Activated T-helper 1 cell treated with anti-CD3 and anti-CD28 coated beads, Interleukin-2, amount 50 U/mL, for 16 hours (primary cell): ENCODE measurements at regions not wholly inside any gene's neighbourhood (a gene's known extent, or its start where the extent isn't known, plus 50 kb on each side); places are given as distances from the start of the nearest gene placed in this dataset.

Experiments used
- DNase-seq, 2 donors: peaks; one replicate each; pipeline ENCODE4 v3.0.0-alpha.2; 2020; ENCODE audit warnings: low read depth in 1 of 2, low spot score in 1 of 2

DNA sequence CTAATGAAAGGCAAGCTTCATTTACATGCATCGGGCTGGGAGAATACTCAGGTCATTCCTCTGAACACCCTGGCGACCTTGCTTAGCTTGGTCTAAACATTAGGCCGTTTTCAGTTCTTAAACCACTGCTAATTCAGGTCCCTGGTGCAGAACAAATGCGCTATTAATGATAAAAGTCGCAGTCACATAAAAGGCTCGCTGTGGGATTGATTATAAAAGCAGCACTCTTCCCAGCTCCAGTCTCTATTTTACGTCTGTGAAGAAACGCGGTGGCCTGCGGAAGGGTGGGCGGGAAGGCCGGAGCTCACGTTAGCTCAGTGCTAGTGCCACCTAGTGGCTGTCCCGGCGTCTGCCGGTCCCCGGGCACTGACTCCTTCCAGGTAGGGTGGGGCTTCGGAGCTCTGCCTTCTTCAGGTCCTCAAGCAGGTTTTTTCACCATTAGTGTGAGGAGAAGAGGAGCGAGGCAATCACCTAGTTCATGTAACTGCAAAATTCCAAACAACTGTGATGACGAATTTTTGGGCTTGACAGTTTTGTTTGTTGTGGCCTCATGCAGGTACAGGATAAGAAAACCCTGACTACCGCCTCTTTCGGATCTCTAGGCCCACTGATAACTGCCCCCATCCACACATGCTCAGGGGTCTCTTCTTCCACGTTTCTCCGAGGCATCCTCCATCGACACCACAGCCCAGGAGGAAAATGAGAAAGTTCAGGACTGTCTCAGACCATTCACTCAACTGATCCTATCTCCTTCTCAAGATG lies 66.5 kb upstream of the CLMP start:
- peak; percentile 25 to 32 for DNase-seq

DNA sequence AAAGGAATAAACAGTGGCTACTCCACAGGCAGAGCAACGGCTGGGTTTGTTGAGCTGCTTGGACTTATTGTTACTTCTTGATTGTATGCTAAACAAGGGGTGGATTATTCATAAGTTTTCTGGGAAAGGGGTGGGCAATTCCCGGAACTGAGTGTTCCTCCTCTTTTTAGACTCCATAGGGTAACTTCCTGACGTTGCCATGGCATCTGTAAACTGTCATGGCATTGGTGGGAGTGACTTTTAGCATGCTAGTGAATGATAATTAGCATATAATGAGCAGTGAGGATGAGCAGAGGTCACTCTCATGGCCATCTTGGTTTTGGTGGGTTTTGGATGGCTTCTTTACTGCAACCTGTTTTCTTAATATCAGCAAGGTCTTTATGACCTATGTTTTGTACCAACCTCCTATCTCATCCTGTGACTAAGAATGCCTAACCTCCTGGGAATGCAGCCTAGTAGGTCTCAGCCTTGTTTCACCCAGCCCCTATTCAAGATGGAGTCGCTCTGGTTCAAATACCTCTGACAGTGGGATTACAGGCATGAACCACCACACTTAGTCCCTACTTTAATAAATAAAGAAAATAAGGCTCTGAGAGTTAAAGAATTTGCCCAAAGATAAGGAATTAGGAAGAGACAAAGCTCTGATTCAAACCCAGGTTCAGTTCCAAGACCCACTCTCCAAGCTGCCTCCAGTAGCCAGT lies 65.6 kb upstream of the CLMP start:
- no peak for DNase-seq

DNA sequence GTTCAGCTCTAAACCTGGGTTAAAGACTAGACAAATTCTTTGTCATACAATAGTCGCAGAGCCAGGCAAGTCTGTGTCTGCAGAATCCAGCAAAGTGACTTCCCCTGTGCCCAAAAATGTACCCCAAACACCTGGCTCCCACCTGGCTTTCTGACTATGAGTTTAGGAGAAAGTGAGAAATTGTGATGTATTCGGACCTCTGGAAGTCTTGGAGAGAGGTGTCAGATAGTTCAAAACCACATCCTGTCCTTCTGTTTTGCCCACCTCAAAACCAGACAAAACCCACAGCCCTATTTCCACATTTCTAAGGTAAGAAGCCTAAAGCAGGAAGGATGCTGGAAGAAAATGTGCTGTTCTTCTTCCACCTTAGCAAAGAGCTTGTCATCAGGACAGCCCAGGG lies 63.8 kb upstream of the CLMP start:
- DNase-seq, result no peak

DNA sequence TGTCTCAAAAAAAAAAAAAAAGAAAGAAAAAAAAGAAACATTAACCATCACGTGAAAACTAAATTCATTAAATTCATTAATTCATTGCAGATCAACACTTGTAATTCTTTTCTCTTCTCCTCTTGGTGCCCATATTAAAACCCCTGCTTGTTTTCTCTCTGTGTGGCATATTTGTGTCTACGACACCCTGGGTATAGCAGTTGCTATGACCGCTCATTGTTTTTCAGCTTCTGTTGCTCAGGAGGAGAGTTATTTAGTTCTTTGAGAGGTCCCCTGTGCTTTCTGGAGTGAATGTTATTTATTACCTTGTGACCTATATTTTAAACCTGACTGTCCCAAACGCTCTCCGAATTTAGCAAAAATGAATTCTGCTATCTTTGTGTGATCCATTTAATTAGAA lies 62.3 kb upstream of the CLMP start:
- DNase-seq, result no peak

DNA sequence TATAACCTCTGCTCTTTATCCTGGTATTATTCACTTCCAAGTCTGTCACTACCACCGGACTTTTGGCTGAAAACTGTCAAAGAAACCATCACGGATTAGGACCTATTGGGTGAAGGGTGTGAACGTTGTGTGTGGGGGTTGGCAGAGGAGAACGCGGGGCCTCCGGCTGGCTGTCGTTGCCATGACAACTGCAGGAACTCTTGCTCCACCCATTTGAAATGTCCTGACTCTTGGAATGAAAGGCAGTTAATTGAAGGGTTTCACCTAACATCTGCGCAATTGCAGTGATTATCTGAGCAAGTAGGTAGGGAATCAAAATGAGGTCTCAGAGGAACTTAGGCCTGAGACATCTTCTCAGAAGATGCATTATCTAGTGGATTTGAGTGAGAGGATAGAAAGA lies 60.9 kb upstream of the CLMP start:
- no peak for DNase-seq

DNA sequence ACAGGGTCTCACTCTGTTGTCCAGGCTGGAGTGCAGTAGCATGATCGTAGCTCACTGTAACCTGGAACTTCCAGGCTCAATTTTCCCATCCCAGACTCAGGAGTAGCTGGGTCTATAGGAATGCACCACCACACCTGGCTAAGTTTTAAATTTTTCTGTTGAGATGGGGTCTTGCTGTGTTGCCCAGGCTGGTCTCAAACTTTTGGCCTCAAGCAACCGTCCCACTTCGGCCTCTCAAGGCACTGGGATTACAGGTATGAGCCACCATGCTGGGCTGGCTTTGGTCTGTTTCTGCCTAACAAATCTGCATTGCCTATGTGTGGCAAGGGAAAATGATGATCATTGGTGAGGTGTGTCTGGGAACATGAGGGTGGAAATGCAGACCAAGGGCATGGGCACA lies 59.3 kb upstream of the CLMP start:
- DNase-seq, result no peak

DNA sequence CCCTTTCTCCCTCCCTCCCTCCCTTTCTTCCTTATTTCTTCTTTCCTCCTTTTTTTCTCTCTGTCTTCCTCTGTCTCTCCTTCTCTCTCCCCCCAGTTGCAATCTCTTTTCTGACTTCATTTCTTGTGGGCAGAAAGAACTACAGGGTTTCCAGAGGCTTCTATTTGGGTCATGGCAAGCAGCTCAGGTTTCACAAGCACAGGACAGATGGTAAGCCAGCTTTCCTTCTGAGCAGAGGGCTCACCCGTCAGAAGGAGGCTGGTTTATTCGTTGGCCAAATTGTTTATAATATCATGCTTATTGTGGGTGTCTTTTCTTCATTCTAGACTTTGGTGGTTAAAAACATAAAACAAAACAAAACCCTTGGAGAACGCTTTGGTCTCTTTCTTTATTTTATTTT lies 58.9 kb upstream of the CLMP start:
- DNase-seq, result no peak

DNA sequence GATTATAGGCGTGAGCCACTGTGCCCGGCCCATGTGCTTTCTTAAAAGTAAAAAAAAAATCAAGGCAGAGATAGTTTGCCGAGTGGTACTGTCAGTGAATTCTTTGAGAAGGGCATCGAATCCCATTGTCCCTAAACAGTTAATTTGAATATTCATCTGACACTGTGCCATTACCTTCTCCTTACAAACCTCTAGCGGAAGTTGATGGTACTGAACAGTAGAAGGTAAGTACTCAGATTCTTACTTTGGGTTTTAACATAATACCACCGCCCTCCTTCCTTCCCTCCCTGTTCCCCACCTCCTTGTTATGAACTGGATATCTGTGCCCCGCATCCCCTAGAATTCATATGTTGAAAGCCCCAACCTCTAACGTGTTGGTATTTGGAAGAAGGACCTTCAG lies 58.2 kb upstream of the CLMP start:
- no peak for DNase-seq

DNA sequence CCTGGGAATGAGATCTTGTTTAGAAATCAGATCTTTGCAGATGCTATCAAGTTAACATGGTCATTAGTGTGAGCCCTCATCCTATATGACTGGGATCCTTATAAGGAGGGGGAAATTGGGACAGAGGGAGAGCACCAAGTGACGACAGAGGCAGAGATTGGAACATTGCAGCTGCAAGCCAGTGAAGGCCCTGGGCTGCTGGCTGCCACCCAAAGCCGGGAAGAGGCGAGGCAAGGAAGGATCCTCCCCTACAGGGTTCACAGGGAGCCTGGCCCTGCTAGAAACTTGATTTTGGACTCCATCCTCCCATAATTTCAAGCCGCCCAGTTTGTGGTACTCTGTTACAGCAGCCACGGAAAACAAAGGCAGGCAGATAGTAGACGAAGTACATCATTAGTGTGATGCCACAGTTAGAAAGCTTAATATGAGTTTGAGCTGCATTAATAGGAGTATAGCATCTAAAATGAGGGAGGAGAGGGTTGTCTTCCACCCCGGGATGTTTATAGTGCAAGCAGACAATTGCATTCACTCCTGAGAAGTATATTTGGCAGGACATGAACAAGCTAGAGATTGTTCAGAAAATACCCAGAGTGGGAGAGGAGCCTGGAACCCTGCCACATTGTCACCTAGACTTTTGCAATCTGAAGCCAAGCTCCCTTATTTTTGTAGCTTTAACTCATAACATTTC lies 56.8 kb upstream of the CLMP start:
- DNase-seq, result no peak

DNA sequence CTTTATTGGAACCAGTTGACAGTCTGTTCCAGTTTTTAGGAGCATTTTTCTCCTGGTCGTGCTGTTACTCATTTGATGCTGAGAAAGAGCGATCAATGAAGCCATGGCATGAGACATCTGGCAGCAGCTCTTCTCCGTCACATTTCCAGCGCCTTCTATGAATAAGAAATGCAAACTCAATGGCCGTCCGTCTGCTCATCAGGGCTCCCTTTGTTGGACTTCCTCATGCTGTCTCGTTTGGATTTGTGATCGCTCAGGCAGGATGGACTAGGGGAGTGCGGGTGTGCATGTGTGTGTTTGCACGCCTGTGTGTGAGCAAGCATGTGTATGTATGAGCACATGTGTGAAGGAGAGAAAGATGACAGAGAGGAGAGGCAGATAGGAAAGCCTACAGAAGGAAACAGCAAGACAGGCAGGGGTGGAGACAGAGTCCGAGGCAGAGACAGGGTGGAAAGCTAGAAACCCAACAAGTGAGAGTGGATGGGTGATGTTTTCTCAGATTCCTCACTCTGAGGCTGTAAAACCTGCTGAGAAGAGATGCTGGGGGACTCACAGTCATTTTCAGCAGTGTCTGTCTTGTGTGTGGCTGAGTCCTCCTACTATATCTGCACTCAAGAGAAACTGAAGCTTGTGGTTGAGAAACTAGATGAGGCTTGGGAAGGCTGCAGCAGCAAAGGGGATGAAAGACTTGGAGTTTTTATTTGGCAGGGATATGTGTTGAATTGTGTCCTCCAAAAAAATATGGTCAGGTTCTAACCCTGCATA lies 56.0 kb upstream of the CLMP start:
- no peak for DNase-seq

DNA sequence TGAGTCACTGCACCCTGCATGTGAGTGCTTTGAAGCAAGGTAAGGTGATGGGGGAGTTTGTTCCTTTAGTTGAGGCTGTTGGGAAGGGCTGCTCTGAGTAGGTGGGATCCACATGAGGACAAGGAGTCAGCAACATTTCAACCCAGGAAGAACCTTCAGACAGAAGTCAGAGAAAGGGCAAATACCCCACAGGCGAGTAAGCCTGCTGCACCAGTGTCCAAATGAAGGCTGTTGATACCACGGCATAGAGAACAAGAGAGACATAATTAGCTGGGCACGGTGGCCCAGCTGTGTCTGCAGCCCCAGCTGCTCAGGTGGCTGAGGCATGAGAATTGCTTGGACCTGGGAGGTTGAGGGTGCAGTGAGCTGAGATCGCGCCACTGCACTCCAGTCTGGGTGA lies 54.3 kb upstream of the CLMP start:
- DNase-seq, result no peak

DNA sequence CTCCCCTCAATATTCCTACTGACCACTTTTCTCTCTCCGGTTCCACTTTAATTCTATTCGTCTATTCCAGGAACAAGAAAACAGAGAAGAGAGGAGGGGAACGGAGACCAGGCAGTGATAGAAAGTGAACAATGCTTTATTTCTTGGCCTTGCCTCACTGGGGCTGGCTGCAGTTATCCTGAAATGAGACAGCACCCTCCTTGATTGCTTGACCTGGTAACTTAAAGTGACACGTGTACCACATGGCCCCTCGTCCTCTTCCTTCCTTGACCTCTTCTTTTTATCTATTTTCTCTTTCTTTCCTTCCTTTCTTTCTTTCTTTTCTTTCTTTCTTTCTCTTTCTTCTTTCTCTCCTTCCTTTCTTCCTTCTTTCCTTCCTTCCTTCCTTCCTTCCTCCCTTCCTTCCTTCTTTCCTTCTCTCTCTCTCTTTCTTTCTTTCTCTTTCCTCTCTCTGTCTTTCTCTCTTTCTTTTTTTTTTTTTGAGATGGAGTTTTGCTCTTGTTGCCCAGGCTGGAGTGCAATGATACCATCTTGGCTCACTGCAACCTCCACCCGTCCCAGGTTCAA lies 52.8 kb upstream of the CLMP start:
- DNase-seq, result no peak

DNA sequence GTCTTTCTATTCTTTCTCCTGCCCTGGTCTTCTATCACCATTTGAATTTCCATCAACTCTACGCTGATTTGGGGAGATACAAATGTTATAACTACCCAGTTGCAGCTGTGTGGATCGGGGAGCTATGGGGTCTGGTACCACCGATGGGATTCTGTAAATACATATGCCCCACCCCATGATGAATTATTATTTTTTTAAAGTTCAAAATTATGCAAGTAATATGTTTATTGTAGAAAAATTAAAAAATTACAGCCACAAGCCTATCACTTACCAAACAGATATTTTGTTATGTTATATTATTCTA lies 52.4 kb upstream of the CLMP start:
- DNase-seq, result no peak

DNA sequence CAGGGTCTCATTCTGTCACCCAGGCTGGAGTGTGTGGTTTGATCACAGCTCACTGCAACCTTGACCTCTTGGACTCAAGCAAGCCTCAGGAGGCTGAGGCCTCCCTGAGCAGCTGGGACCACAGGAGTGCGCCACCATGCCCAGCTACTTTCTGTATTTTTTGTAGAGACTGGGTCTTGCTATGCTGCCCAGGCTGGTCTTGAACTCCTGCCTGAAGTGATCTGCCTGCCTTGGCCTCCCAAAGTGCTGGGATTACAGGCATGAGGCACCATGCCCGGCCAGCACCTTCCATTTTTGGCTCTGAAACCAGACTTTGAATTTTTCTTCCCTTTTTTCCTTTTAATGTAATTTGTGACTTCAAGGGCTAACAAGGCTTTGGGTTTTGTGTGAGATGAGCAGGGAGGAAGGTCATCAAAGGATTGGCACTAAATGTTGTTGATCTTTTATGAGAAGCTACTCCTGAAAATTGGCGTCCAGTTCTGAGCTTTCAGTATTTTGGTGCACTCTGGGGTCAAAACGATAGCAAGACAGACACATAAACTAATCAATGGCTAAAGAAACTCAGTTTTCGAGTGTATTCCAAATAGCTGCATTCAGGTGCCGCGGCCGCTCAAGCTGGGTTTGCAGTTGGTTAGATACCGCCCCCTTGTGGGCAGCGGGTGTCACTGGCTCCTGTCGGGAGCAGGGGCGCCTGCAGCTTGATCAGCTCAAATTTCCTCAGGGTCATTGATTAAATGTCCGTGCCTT lies 51.9 kb upstream of the CLMP start:
- peak; percentile 65 to 66 for DNase-seq

DNA sequence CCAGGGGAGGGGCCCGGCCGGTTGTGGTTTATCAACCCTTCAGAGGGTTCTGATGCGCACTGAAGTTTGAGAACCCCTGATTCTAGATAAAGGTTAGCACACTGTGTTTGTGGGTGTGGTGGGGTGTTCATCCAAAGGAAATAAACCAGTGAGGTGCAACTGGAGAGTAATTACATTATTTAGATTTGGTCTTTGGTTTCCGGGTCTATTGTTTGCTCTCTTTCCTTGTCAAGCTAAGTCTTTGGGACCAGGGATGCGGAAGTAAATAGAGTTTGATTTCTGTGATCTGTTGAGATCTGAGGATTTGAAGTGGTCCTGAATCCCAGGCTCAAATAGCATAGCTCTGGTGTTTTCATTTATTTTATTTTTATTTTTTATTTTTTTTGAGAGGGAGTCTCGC lies 50.5 kb upstream of the CLMP start:
- DNase-seq, result no peak
